ENCODE measurements at regions not wholly inside any gene's neighbourhood (a gene's known extent, or its start where the extent isn't known, plus 50 kb on each side); places are given as distances from the start of the nearest gene placed in this dataset.

DNA sequence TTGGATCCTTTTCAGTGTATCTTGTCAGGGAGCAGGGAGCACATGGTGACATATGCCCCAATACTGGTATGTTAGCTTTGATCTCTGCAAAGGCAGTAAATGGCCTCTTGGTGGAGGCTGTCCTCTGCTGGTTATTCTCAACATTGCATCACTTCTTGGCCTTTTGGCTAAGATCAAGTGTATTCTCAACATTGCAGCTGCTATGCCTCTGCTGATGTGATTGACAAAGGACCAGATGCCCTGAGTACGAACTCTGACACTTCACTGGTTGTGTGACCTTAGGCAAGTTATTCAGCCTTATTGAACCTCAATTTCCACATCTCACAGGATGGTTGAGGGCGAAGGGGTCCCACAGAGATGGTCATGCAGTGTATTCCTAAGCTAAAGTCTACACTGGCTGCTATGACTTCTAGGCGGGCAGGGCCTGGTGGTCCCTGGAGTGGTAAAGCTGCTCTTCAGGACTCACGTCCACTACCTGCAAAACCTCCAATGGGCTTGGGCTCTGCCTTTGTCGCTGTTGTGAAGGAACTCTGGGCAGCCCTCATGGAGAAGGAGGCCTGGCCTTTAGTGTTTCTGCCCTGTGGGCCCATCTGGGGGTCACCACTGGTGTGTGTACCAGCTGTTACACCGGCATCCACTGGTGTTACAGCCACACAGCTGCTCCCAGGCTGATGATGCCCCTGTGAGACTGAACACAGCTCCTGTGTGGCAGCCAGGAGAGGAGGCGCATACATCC lies 64.8 kb downstream of the DNTTIP2 start (continued):
- TF ChIP-seq, protein P1, sequence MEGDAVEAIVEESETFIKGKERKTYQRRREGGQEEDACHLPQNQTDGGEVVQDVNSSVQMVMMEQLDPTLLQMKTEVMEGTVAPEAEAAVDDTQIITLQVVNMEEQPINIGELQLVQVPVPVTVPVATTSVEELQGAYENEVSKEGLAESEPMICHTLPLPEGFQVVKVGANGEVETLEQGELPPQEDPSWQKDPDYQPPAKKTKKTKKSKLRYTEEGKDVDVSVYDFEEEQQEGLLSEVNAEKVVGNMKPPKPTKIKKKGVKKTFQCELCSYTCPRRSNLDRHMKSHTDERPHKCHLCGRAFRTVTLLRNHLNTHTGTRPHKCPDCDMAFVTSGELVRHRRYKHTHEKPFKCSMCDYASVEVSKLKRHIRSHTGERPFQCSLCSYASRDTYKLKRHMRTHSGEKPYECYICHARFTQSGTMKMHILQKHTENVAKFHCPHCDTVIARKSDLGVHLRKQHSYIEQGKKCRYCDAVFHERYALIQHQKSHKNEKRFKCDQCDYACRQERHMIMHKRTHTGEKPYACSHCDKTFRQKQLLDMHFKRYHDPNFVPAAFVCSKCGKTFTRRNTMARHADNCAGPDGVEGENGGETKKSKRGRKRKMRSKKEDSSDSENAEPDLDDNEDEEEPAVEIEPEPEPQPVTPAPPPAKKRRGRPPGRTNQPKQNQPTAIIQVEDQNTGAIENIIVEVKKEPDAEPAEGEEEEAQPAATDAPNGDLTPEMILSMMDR (IDR thresholded peaks at IDR 0.05 in 2 of 3, conservative IDR thresholded peaks at IDR 0.05 in 1 of 3; ENCODE audit: control insufficient read depth in 2 of 3, extremely low read depth in 1 of 3, insufficient read depth in 1 of 3, low read depth in 3 of 3, low read length in 3 of 3), result peak; percentile 97 to 99 (median 97); a peak in 5 of 6 replicates
- TF ChIP-seq, protein P2, sequence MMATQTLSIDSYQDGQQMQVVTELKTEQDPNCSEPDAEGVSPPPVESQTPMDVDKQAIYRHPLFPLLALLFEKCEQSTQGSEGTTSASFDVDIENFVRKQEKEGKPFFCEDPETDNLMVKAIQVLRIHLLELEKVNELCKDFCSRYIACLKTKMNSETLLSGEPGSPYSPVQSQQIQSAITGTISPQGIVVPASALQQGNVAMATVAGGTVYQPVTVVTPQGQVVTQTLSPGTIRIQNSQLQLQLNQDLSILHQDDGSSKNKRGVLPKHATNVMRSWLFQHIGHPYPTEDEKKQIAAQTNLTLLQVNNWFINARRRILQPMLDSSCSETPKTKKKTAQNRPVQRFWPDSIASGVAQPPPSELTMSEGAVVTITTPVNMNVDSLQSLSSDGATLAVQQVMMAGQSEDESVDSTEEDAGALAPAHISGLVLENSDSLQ (IDR thresholded peaks at IDR 0.05), result peak; percentile 34; the same call in 1 of the 2 replicates
- 0 out of 2 replicates have a peak, but pooled peaks have one; percentile 52 for TF ChIP-seq STAT1 (conservative IDR thresholded peaks at IDR 0.05)

DNA sequence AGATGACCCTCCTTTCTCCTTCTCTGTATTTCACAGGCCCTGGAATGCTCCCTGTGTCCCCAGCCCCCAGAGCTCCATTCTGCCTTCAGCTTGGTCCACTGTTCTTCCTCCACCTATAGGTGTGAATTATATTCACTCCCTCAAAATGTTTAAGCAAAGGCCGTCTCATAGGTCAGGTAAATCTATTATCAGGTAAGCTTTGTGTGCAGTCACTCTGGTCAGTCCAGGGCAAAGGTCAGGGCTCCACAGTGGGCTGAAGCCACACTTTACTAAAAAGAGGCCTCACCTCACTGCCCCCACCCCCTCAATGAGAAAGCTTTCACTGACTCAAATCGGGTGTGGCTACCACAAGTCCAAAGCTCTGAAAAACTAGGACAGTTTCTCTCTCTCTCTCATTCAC lies 65.9 kb downstream of the DNTTIP2 start:
- SMC1A ChIA-PET (ENCODE audit: uncharacterized antibody, unreplicated experiment), result interaction anchor here (0.8 to 11.0 kb wide), 36 partner anchors 11 to 508 kb away, joined by 3 to 505 read pairs (median 10); partner anchors contain the start of gene BCAR3
- H3K9ac ChIP-seq (ENCODE audit: control insufficient read depth, insufficient read depth, low read length), result no peak overlapping the region
- DNase-seq (ENCODE audit: low read depth, low spot score) (no peak), ATAC-seq (peak; percentile 13; the same call in 2 of the 3 replicates), FAIRE-seq (no peak)
- no peak overlapping the region for H3K4me2 ChIP-seq (ENCODE audit: control insufficient read depth, insufficient read depth)
- peaks cover 8% of the 10 kb centered on the region for H3K4me1 ChIP-seq (ENCODE audit: control insufficient read depth, insufficient read depth, low read length)
- no peak overlapping the region for H3K4me3 ChIP-seq
- CTCF ChIA-PET, result interaction anchor here (0.6 to 9.1 kb wide), 44 partner anchors 12 to 733 kb away, joined by 3 to 555 read pairs (median 6); partner anchors contain the start of genes BCAR3 and MTF2
- POLR2A ChIA-PET, result interaction anchor here (1.0 to 2.3 kb wide), 2 partner anchors 183 to 184 kb away, joined by 3 to 14 read pairs; no protein-coding TSS in a partner anchor
- TF ChIP-seq NR2F1 (conservative IDR thresholded peaks at IDR 0.05), result 0 out of 2 replicates have a peak, but pooled peaks have one; percentile 31
- TF ChIP-seq POLR2AphosphoS2 (IDR thresholded peaks at IDR 0.05; ENCODE audit: low read depth, low read length), result no peak
- TF ChIP-seq, protein P3, sequence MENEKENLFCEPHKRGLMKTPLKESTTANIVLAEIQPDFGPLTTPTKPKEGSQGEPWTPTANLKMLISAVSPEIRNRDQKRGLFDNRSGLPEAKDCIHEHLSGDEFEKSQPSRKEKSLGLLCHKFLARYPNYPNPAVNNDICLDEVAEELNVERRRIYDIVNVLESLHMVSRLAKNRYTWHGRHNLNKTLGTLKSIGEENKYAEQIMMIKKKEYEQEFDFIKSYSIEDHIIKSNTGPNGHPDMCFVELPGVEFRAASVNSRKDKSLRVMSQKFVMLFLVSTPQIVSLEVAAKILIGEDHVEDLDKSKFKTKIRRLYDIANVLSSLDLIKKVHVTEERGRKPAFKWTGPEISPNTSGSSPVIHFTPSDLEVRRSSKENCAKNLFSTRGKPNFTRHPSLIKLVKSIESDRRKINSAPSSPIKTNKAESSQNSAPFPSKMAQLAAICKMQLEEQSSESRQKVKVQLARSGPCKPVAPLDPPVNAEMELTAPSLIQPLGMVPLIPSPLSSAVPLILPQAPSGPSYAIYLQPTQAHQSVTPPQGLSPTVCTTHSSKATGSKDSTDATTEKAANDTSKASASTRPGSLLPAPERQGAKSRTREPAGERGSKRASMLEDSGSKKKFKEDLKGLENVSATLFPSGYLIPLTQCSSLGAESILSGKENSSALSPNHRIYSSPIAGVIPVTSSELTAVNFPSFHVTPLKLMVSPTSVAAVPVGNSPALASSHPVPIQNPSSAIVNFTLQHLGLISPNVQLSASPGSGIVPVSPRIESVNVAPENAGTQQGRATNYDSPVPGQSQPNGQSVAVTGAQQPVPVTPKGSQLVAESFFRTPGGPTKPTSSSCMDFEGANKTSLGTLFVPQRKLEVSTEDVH (IDR thresholded peaks at IDR 0.05; ENCODE audit: low read depth, partially characterized antibody), result no peak
- TF ChIP-seq, protein P4, sequence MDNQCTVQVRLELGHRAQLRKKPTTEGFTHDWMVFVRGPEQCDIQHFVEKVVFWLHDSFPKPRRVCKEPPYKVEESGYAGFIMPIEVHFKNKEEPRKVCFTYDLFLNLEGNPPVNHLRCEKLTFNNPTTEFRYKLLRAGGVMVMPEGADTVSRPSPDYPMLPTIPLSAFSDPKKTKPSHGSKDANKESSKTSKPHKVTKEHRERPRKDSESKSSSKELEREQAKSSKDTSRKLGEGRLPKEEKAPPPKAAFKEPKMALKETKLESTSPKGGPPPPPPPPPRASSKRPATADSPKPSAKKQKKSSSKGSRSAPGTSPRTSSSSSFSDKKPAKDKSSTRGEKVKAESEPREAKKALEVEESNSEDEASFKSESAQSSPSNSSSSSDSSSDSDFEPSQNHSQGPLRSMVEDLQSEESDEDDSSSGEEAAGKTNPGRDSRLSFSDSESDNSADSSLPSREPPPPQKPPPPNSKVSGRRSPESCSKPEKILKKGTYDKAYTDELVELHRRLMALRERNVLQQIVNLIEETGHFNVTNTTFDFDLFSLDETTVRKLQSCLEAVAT (IDR thresholded peaks at IDR 0.05), result no peak
- intact Hi-C loops (cut with micrococcal nuclease; ENCODE audit: unreplicated experiment) (no loop called here), in situ Hi-C loops (cut with MboI) (no loop called here)
- BruUV-seq (replicated peaks), result no TSS peak
- H3K27ac ChIP-seq (ENCODE audit: control insufficient read depth, insufficient read depth), result no peak overlapping the region
- RAD21 ChIA-PET (ENCODE audit: unreplicated experiment), result interaction anchor here (0.9 to 9.9 kb wide), 24 partner anchors 15 to 733 kb away, joined by 3 to 483 read pairs (median 6); no protein-coding TSS in a partner anchor
- H4K20me1 ChIP-seq (ENCODE audit: control insufficient read depth, insufficient read depth), result no peaks in the 10 kb centered on the region
- H3K79me2 ChIP-seq (ENCODE audit: control insufficient read depth, insufficient read depth, low read length), result no peaks in the 10 kb centered on the region
- H3K36me3 ChIP-seq (ENCODE audit: control insufficient read depth in 2 of 2, insufficient read depth in 2 of 2, low read length in 1 of 2), result no peaks in the 10 kb centered on the region
- H3K27me3 ChIP-seq (replicated peaks in 1 of 2; ENCODE audit: control insufficient read depth in 2 of 2, insufficient read depth in 2 of 2, low read length in 1 of 2), result no peaks in the 10 kb centered on the region; a peak in 1 of 4 replicates
- H2AFZ ChIP-seq (ENCODE audit: control insufficient read depth, low read depth, low read length), result no peak overlapping the region
- 65% methylated on average over 2 of the region's 2 CpGs for WGBS (ENCODE audit: insufficient coverage, insufficient replicate concordance, low lambda C conversion rate, missing lambda C conversion rate)
- no peaks in the 10 kb centered on the region for H3K9me3 ChIP-seq (replicated peaks; ENCODE audit: control insufficient read depth, insufficient read depth, low read length)

Data from GM12878 (cell line).